ENCODE measurements at regions not wholly inside any gene's neighbourhood (a gene's known extent, or its start where the extent isn't known, plus 50 kb on each side); places are given as distances from the start of the nearest gene placed in this dataset.
A peak's percentile ranks its signal among the peaks of the same experiment; 100 is the strongest.

DNA sequence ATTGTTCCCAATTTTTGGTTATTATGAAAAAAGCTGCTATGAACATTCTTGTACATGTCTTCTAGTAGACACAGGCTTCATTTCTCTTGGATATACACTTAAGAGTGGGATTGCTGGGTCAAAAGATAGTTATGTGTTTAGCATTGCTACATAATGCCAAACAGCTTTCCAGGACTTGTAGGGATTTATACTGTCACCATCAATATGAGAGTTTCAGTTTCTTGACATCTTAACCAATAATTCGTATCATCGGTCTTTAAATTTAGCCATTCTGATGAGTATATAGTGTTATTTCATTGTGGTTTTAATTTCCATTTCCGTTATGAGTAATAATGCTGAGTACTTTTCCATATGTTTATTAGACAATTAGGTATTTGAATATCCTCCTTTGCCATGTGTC, 190.3 kb upstream of the PFN2 start:
- DNase-seq (ENCODE audit: extremely low spot score): no peak
- Histone ChIP-seq H3K9me3 (no peaks in the 10 kb centered on the region), H3K27me3 (no peaks in the 10 kb centered on the region), H3K4me3 (no peak overlapping the region), H3K4me1 (no peaks in the 10 kb centered on the region), H3K36me3 (no peaks in the 10 kb centered on the region), H3K27ac (replicated peaks in 1 of 4) (no peak overlapping the region)
- TF ChIP-seq POLR2AphosphoS5 (IDR thresholded peaks at IDR 0.05): no peak
- TF ChIP-seq EP300 (IDR thresholded peaks at IDR 0.05): no peak
- no peak for TF ChIP-seq POLR2A (IDR thresholded peaks at IDR 0.05; ENCODE audit: low read depth)
- TF ChIP-seq, protein P1, sequence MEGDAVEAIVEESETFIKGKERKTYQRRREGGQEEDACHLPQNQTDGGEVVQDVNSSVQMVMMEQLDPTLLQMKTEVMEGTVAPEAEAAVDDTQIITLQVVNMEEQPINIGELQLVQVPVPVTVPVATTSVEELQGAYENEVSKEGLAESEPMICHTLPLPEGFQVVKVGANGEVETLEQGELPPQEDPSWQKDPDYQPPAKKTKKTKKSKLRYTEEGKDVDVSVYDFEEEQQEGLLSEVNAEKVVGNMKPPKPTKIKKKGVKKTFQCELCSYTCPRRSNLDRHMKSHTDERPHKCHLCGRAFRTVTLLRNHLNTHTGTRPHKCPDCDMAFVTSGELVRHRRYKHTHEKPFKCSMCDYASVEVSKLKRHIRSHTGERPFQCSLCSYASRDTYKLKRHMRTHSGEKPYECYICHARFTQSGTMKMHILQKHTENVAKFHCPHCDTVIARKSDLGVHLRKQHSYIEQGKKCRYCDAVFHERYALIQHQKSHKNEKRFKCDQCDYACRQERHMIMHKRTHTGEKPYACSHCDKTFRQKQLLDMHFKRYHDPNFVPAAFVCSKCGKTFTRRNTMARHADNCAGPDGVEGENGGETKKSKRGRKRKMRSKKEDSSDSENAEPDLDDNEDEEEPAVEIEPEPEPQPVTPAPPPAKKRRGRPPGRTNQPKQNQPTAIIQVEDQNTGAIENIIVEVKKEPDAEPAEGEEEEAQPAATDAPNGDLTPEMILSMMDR (IDR thresholded peaks at IDR 0.05): no peak
- intact Hi-C loops (cut with DNase I): no loop called here
- WGBS: 96% methylated on average over 3 of the region's 3 CpGs

DNA sequence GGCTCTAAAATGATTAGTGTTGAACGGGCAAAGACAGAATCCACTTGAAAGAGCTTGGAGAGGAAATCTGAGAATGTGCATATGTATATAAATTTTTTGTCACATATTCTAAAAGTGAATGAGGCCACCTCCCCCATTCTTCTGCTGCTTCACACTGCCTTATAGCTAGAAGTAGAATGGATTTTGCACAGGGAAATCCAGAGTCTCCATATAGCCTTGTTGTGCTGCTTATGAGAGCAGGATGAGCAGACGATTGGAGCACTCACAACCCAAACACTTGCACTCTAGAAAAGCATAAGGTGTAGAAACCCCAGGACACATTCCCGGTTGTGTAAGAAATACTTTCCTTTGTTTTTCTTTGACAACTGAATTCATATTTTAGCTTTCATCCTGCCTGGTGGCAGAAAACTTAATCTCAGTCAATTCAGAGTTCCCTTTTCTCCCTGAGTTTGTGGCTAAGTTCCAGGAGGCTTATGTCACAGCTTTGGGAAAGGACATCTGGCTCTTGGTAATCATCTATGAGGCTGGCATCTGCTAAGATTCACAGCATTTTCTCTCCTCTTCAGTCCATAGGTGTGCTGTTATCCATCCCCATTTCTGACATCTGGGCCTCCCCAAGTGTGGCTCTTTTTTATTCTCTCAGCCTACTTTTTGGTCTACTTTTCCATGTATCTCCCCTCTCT, 188.4 kb upstream of the PFN2 start:
- intact Hi-C loops (cut with DNase I): no loop called here
- DNase-seq (ENCODE audit: extremely low spot score): peak; percentile 39
- TF ChIP-seq POLR2AphosphoS5 (IDR thresholded peaks at IDR 0.05) (no peak), EP300 (IDR thresholded peaks at IDR 0.05) (no peak), POLR2A (IDR thresholded peaks at IDR 0.05; ENCODE audit: low read depth) (no peak)
- TF ChIP-seq, protein P1 (IDR thresholded peaks at IDR 0.05): no peak
- Histone ChIP-seq H3K9me3 (no peaks in the 10 kb centered on the region), H3K4me1 (no peaks in the 10 kb centered on the region), H3K4me3 (no peak overlapping the region), H3K36me3 (no peaks in the 10 kb centered on the region), H3K27ac (replicated peaks in 1 of 4) (no peak overlapping the region), H3K27me3 (no peaks in the 10 kb centered on the region)
- 71% methylated on average over 3 of the region's 3 CpGs for WGBS

DNA sequence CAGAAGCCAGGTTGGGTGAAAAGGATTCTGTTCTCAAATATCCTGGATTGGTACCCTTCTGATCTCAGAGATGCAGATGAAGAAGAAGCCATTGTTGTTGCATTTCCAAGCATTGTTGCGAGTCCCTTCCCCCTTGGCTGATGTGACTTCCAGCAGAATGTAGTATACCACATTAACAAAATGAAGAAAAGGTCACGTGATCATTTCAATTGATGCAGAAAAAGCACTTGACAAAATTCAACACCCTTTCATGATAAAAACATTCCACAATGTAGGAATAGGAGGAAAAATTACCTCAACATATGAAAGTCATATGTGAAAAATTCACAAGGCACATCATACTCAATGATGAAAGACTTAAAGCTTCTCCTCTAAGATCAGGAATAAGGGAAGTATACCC, 181.9 kb upstream of the PFN2 start:
- Histone ChIP-seq H3K27me3 (no peaks in the 10 kb centered on the region), H3K9me3 (no peaks in the 10 kb centered on the region), H3K4me1 (peaks cover under 1 to 9% (median 4%) of the 10 kb centered on the region in 4 donors), H3K27ac (replicated peaks in 1 of 4) (no peak overlapping the region), H3K4me3 (no peak overlapping the region), H3K36me3 (no peaks in the 10 kb centered on the region)
- DNase-seq (ENCODE audit: extremely low spot score): no peak
- TF ChIP-seq POLR2A (IDR thresholded peaks at IDR 0.05; ENCODE audit: low read depth) (no peak), POLR2AphosphoS5 (IDR thresholded peaks at IDR 0.05) (no peak), EP300 (IDR thresholded peaks at IDR 0.05) (no peak)
- TF ChIP-seq, protein P1 (IDR thresholded peaks at IDR 0.05): no peak
- WGBS: 95% methylated on average over 2 of the region's 2 CpGs
- intact Hi-C loops (cut with DNase I): no loop called here

DNA sequence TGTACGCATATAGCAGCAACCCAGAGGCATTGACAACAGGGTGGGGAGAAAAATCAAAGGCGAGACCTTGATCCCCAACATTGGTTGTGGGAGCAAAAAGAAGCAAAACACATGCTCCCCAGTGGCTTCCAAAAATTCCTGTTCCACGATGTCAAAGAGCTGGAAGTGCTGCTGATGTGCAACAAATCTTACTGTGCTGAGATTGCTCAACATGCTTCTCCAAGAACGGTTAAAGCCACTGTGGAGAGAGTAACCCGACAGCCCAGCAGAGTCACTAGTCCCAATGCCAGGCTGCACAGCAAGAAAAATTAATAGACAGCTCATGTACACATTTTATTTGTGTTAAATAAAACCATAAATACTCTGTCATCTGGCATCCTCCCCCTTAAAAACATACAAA, 179.9 kb upstream of the PFN2 start:
- TF ChIP-seq, protein P1 (IDR thresholded peaks at IDR 0.05): no peak
- TF ChIP-seq POLR2AphosphoS5 (IDR thresholded peaks at IDR 0.05): no peak
- TF ChIP-seq POLR2A (IDR thresholded peaks at IDR 0.05; ENCODE audit: low read depth): no peak
- TF ChIP-seq EP300 (IDR thresholded peaks at IDR 0.05): no peak
- H3K27ac ChIP-seq (replicated peaks in 1 of 4): no peak overlapping the region
- intact Hi-C loops (cut with DNase I): no loop called here
- DNase-seq (ENCODE audit: extremely low spot score): peak; percentile 47
- H3K4me1 ChIP-seq: peaks cover 3 to 15% (median 8%) of the 10 kb centered on the region in 4 donors
- no peak overlapping the region for H3K4me3 ChIP-seq
- no peaks in the 10 kb centered on the region for H3K36me3 ChIP-seq
- 84% methylated on average over 5 of the region's 5 CpGs for WGBS
- no peaks in the 10 kb centered on the region for H3K27me3 ChIP-seq
- H3K9me3 ChIP-seq: no peaks in the 10 kb centered on the region

DNA sequence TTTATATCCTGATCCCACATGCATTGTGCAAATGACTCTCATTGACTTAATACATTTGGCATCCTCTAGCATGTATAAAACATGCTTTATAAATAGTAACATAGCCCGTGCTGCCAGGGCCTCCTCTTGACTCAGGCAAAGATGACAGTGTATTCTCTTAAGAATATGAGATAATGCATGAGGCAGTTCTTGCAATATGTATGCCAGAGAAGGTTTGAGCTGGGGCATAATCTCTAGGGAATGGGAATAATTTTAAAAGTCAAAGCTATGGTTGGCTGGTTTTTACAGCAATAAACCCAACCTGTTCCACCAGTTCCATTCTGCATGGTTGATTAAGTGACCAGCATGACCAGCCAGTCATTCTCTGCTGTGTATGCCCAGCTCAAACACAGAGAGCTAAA, 179.0 kb upstream of the PFN2 start:
- intact Hi-C loops (cut with DNase I): no loop called here
- Histone ChIP-seq H3K4me1 (peaks cover 3 to 15% (median 8%) of the 10 kb centered on the region in 4 donors), H3K9me3 (no peaks in the 10 kb centered on the region), H3K27ac (replicated peaks in 1 of 4) (no peak overlapping the region), H3K36me3 (no peaks in the 10 kb centered on the region), H3K4me3 (no peak overlapping the region), H3K27me3 (no peaks in the 10 kb centered on the region)
- 15% methylated on average over 1 of the region's 1 CpG for WGBS
- TF ChIP-seq POLR2AphosphoS5 (IDR thresholded peaks at IDR 0.05) (no peak), POLR2A (IDR thresholded peaks at IDR 0.05; ENCODE audit: low read depth) (no peak), EP300 (IDR thresholded peaks at IDR 0.05) (no peak)
- TF ChIP-seq, protein P1 (IDR thresholded peaks at IDR 0.05): no peak
- DNase-seq (ENCODE audit: extremely low spot score): peak; percentile 57
